ENCODE measurements at regions not wholly inside any gene's neighbourhood (a gene's known extent, or its start where the extent isn't known, plus 50 kb on each side); places are given as distances from the start of the nearest gene placed in this dataset.

- no peaks in the 10 kb centered on the region for H3K4me1 Mint-ChIP-seq
Observed at GRCh38 chr16:82476786-82477185, 150.0 kb upstream of the CDH13 start.

DNA sequence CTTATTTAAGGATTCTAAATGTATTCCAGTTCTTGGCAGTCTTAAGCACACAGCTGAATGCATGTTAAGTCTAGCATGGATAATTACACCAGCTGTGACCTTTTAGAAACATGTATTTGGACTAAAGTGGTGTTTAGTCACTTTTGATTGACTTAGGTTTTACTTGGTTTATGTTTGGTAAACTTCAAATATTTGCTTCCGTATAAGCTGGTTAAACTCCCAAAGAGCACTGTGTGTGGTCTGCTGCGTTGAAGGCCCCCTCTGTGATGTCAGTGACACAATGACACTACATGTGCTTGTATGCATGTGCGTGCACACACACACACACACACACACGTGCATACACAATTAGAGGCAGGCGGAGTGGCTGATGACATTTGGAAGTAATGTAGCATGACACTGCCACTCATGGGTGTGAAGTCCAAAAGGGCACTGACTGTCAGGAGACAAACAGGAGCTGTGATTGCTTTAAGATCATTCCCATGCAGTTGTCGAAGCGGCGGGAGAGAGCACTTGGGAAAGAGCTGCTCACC is 156.1 kb upstream of the CDH13 start:
- POLR2A ChIA-PET = no interaction called here
- Mint-ChIP-seq H3K4me1 (no peaks in the 10 kb centered on the region), H3K4me3 (no peak overlapping the region), H3K9me3 (peaks cover 0 to 17% (median 6%) of the 10 kb centered on the region in 9 donors), H3K36me3 (peaks cover 0 to 8% (median 0%) of the 10 kb centered on the region in 3 donors), H3K27ac (no peak overlapping the region), H3K27me3 (peaks cover 2 to 36% (median 8%) of the 10 kb centered on the region in 5 donors)
- DNase-seq = no peak
- ATAC-seq = no peak

More at GRCh38 chr16:82476786-82477185, 150.0 kb upstream of the CDH13 start:
- ATAC-seq = no peak
- no peak overlapping the region for H3K4me3 Mint-ChIP-seq
- no peak overlapping the region for H3K27ac Mint-ChIP-seq
- no peak for DNase-seq
- POLR2A ChIA-PET = no interaction called here
- H3K9me3 Mint-ChIP-seq = peaks cover 0 to 17% (median 4%) of the 10 kb centered on the region in 9 donors
- peaks cover 9 to 64% (median 16%) of the 10 kb centered on the region in 5 donors for H3K27me3 Mint-ChIP-seq
- H3K36me3 Mint-ChIP-seq = peaks cover 0 to 8% (median 0%) of the 10 kb centered on the region in 3 donors

- Mint-ChIP-seq H3K36me3 (peaks cover 0 to 8% (median 0%) of the 10 kb centered on the region in 3 donors), H3K4me3 (no peak overlapping the region), H3K9me3 (peaks cover 0 to 17% (median 6%) of the 10 kb centered on the region in 9 donors), H3K4me1 (no peaks in the 10 kb centered on the region), H3K27ac (peak overlapping the region in 1 of 10 donors; percentile 4), H3K27me3 (peaks cover 3 to 36% (median 10%) of the 10 kb centered on the region in 5 donors)
- DNase-seq (no peak), ATAC-seq (no peak)
- POLR2A ChIA-PET = no interaction called here
Observed at GRCh38 chr16:82470016-82470415, 156.8 kb upstream of the CDH13 start.

DNA sequence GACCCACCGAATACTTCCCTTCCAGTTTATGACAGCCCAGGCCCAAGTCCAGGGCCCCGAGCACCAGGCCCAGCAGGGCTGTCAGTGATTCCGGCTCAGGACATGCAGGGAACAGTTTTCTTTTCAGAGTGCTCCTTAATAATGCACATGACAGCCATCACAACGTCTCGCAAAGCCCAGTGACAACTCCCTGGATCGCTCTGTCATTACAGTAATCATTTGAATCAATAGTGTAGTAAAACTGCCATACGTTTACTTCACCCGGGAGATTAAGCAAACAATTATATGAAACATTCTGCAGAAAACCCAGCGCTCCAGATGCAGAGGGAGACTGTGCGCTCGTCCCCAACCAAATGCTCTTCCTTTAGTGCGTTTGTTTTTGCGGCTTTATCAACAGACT is 162.6 kb upstream of the CDH13 start:
- ATAC-seq (no peak), DNase-seq (no peak)
- Mint-ChIP-seq H3K9me3 (peaks cover 0 to 3% (median 0%) of the 10 kb centered on the region in 9 donors), H3K27me3 (peaks cover 2 to 33% (median 12%) of the 10 kb centered on the region in 5 donors), H3K36me3 (no peaks in the 10 kb centered on the region), H3K27ac (no peak overlapping the region), H3K4me3 (no peak overlapping the region), H3K4me1 (peaks cover 0 to 1% (median 0%) of the 10 kb centered on the region in 4 donors)
- POLR2A ChIA-PET = no interaction called here

DNA sequence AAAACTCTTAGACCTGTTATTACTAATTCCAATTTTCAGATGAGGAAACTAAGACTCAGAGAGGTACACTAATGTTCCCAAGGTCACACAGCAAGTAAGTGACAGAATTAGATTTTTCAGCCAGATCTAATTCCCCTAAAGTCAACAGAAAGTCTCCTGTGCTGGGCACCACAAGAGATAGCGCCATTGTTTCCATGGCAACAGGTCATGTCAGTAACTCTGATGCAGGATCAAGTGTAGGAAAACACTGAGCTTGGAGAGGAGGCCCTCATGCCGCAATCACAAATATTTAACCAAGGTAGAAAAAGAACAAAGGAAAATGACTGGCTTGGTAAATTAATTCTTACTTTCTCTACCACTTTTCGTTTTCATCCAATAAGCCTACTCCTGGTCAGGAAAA is 166.0 kb upstream of the CDH13 start:
- Mint-ChIP-seq H3K36me3 (no peaks in the 10 kb centered on the region), H3K27ac (no peak overlapping the region), H3K4me1 (peaks cover 0 to 4% (median 0%) of the 10 kb centered on the region in 4 donors), H3K27me3 (peaks cover 2 to 40% (median 12%) of the 10 kb centered on the region in 5 donors), H3K4me3 (no peak overlapping the region), H3K9me3 (peaks cover 0 to 2% (median 0%) of the 10 kb centered on the region in 9 donors)
- no peak for ATAC-seq
- POLR2A ChIA-PET = no interaction called here
- DNase-seq = no peak

- H3K27ac Mint-ChIP-seq = no peak overlapping the region
- H3K9me3 Mint-ChIP-seq = no peaks in the 10 kb centered on the region
- H3K27me3 Mint-ChIP-seq = peaks cover 4 to 33% (median 11%) of the 10 kb centered on the region in 5 donors
- POLR2A ChIA-PET = no interaction called here
- no peak overlapping the region for H3K4me3 Mint-ChIP-seq
- DNase-seq (no peak), ATAC-seq (no peak)
- H3K36me3 Mint-ChIP-seq = no peaks in the 10 kb centered on the region
- H3K4me1 Mint-ChIP-seq = peaks cover 0 to 4% (median 0%) of the 10 kb centered on the region in 4 donors
Observed at GRCh38 chr16:82459580-82460256, 167.1 kb upstream of the CDH13 start.

GRCh38 chr16:82456683-82457082 is 170.1 kb upstream of the CDH13 start:
- POLR2A ChIA-PET = no interaction called here
- Mint-ChIP-seq H3K9me3 (peaks cover 0 to 4% (median 0%) of the 10 kb centered on the region in 9 donors), H3K4me3 (no peak overlapping the region), H3K27ac (no peak overlapping the region), H3K4me1 (peaks cover 0 to 2% (median 0%) of the 10 kb centered on the region in 4 donors), H3K27me3 (peaks cover 4 to 21% (median 7%) of the 10 kb centered on the region in 5 donors), H3K36me3 (no peaks in the 10 kb centered on the region)
- ATAC-seq = no peak
- DNase-seq = peak in 1 of 10 donors; percentile 2

- H3K4me3 Mint-ChIP-seq = peak overlapping the region in 1 of 10 donors; percentile 27
- peaks cover 0 to 2% (median 0%) of the 10 kb centered on the region in 4 donors for H3K4me1 Mint-ChIP-seq
- ATAC-seq (no peak), DNase-seq (no peak)
- H3K36me3 Mint-ChIP-seq = no peaks in the 10 kb centered on the region
- POLR2A ChIA-PET = no interaction called here
- H3K9me3 Mint-ChIP-seq = peaks cover 0 to 4% (median 0%) of the 10 kb centered on the region in 9 donors
- peaks cover 2 to 17% (median 4%) of the 10 kb centered on the region in 5 donors for H3K27me3 Mint-ChIP-seq
- no peak overlapping the region for H3K27ac Mint-ChIP-seq
Observed at GRCh38 chr16:82454566-82454965, 172.2 kb upstream of the CDH13 start.

GRCh38 chr16:82454152-82454551 is 172.6 kb upstream of the CDH13 start:
- Mint-ChIP-seq H3K4me1 (peaks cover 0 to 2% (median 0%) of the 10 kb centered on the region in 4 donors), H3K9me3 (peaks cover 0 to 4% (median 0%) of the 10 kb centered on the region in 9 donors), H3K36me3 (no peaks in the 10 kb centered on the region), H3K27me3 (peaks cover 2 to 17% (median 4%) of the 10 kb centered on the region in 5 donors), H3K27ac (no peak overlapping the region), H3K4me3 (peak overlapping the region in 1 of 10 donors; percentile 27)
- no peak for ATAC-seq
- POLR2A ChIA-PET = no interaction called here
- peak in 1 of 10 donors; percentile 5 for DNase-seq

DNA sequence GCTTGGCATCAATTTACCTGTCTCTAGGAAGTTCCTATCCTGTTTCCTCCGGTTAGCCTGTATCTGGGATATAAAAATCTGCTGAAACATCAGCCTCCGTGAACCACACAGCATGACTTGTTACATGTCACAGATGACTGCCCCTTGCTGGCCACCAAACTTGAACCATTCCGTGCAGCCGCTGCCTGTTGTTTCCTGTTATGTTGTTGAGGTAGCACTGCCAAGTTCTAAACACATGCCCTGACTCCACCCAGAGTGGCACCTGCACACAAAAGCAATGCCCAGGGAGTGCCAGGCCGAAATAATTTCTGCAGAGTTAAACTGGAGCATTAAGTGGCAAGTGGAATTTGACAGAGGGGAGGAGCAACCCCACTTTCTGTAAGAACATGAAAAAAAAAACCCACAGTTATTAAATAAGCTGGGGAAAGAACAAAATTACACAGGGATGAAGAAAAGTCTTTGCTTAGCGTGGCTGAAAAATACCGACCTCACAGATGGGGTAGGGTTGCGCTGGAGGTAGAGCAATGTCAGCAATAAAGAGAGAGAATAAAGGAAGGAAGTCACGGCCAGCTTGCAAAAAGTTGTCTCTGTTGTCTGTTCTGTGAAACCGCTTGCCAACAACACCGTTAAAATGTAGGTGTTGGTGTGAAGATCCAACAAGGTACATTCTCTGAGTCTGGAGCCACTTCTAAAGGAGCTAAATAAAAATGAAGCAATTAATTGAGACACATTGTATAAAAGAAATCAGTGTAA is 174.6 kb upstream of the CDH13 start:
- ATAC-seq (no peak), DNase-seq (no peak)
- Mint-ChIP-seq H3K27ac (no peak overlapping the region), H3K4me3 (no peak overlapping the region), H3K36me3 (no peaks in the 10 kb centered on the region), H3K27me3 (peaks cover 0 to 8% (median 2%) of the 10 kb centered on the region in 5 donors), H3K9me3 (peaks cover 0 to 8% (median 1%) of the 10 kb centered on the region in 9 donors), H3K4me1 (peaks cover 0 to 2% (median 0%) of the 10 kb centered on the region in 4 donors)
- POLR2A ChIA-PET = no interaction called here

- ATAC-seq (no peak), DNase-seq (no peak)
- H3K27me3 Mint-ChIP-seq = peaks cover 0 to 4% (median 2%) of the 10 kb centered on the region in 5 donors
- POLR2A ChIA-PET = no interaction called here
- H3K27ac Mint-ChIP-seq = no peak overlapping the region
- H3K9me3 Mint-ChIP-seq = peaks cover 0 to 8% (median 2%) of the 10 kb centered on the region in 9 donors
- no peaks in the 10 kb centered on the region for H3K36me3 Mint-ChIP-seq
- H3K4me1 Mint-ChIP-seq = peaks cover 0 to under 1% (median 0%) of the 10 kb centered on the region in 4 donors
- no peak overlapping the region for H3K4me3 Mint-ChIP-seq
Observed at GRCh38 chr16:82451449-82451848, 175.3 kb upstream of the CDH13 start.

DNA sequence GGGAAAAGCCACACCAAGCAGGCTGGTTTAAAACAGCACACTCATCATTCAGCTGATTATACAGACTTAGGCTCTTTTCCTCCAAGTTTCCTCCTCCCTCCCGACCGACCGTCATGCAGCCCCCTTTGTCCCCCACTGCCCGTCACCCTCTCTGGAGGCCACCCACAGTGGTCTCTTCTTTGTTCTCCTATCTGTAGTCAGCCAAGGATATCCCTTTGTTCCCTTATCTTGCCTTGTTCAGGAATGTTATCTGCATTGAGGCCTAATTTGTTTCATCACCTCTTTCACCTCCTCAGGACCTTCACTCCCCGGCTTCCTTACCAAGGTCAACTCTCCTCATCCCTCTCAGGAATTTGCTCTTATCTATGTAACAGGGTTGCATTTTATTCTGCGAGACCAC is 186.4 kb upstream of the CDH13 start:
- H3K27ac Mint-ChIP-seq = no peak overlapping the region
- no peaks in the 10 kb centered on the region for H3K36me3 Mint-ChIP-seq
- peaks cover 13 to 47% (median 20%) of the 10 kb centered on the region in 5 donors for H3K27me3 Mint-ChIP-seq
- no peaks in the 10 kb centered on the region for H3K4me1 Mint-ChIP-seq
- DNase-seq (no peak), ATAC-seq (no peak)
- peaks cover 0 to 2% (median 0%) of the 10 kb centered on the region in 9 donors for H3K9me3 Mint-ChIP-seq
- no peak overlapping the region for H3K4me3 Mint-ChIP-seq
- POLR2A ChIA-PET = no interaction called here

All from naive thymus-derived CD8-positive, alpha-beta T cell (primary cell).